HG03025 (cell line): ENCODE measurements at regions not wholly inside any gene's neighbourhood (a gene's known extent, or its start where the extent isn't known, plus 50 kb on each side); places are given as distances from the start of the nearest gene placed in this dataset.
"Not testable (repeated sequence)": the region's sequence is repeated elsewhere in the genome, so short reads cannot be mapped to it uniquely, and the experiment has no call there.

ENCODE experiments used
- ATAC-seq: cut with Tn5 transposase; IDR thresholded peaks from one replicate; pipeline ENCODE4 v1.9.1; 2021; ENCODE audit warnings: mild to moderate bottlenecking, moderate library complexity; ENCODE audit not compliant: unreplicated experiment, low FRiP score

GRCh38 chr5:108543486-108543885 lies 161.6 kb upstream of the FBXL17 start:
- ATAC-seq: peak; percentile 66

- ATAC-seq: peak; percentile 64
Observed at GRCh38 chr5:108541836-108542235, 159.9 kb upstream of the FBXL17 start.

- ATAC-seq: no peak
Observed at GRCh38 chr5:108536321-108536720, 154.4 kb upstream of the FBXL17 start.

GRCh38 chr5:108532129-108532445 lies 150.2 kb upstream of the FBXL17 start:
- not testable (repeated sequence) for ATAC-seq

- ATAC-seq: no peak
Observed at GRCh38 chr5:108531367-108532128, 149.7 kb upstream of the FBXL17 start.

GRCh38 chr5:108530706-108531105 lies 148.8 kb upstream of the FBXL17 start:
- no peak for ATAC-seq

GRCh38 chr5:108529381-108529780 lies 147.5 kb upstream of the FBXL17 start:
- ATAC-seq: no peak

- ATAC-seq: no peak
Observed at GRCh38 chr5:108528655-108529054, 146.8 kb upstream of the FBXL17 start.

- no peak for ATAC-seq
Observed at GRCh38 chr5:108524564-108524963, 142.7 kb upstream of the FBXL17 start.

- no peak for ATAC-seq
Observed at GRCh38 chr5:108523360-108523759, 141.5 kb upstream of the FBXL17 start.

GRCh38 chr5:108521841-108522506 lies 140.1 kb upstream of the FBXL17 start:
- peak; percentile 46 for ATAC-seq

- peak; percentile 89 for ATAC-seq
Observed at GRCh38 chr5:108521011-108521700, 139.3 kb upstream of the FBXL17 start.

GRCh38 chr5:108516785-108517184 lies 134.9 kb upstream of the FBXL17 start:
- ATAC-seq: no peak

- ATAC-seq: no peak
Observed at GRCh38 chr5:108515517-108516105, 133.7 kb upstream of the FBXL17 start.

GRCh38 chr5:108508979-108509378 lies 127.1 kb upstream of the FBXL17 start:
- ATAC-seq: no peak

GRCh38 chr5:108507631-108508030 lies 125.7 kb upstream of the FBXL17 start:
- no peak for ATAC-seq

GRCh38 chr5:108505608-108506007 lies 123.7 kb upstream of the FBXL17 start:
- ATAC-seq: no peak

GRCh38 chr5:108504974-108505373 lies 123.1 kb upstream of the FBXL17 start:
- no peak for ATAC-seq

GRCh38 chr5:108503986-108504385 lies 122.1 kb upstream of the FBXL17 start:
- no peak for ATAC-seq

GRCh38 chr5:108495615-108496014 lies 113.7 kb upstream of the FBXL17 start:
- ATAC-seq: not testable (repeated sequence)

GRCh38 chr5:108487951-108488350 lies 106.1 kb upstream of the FBXL17 start:
- no peak for ATAC-seq
